ENCODE measurements at regions not wholly inside any gene's neighbourhood (a gene's known extent, or its start where the extent isn't known, plus 50 kb on each side); places are given as distances from the start of the nearest gene placed in this dataset.

DNA sequence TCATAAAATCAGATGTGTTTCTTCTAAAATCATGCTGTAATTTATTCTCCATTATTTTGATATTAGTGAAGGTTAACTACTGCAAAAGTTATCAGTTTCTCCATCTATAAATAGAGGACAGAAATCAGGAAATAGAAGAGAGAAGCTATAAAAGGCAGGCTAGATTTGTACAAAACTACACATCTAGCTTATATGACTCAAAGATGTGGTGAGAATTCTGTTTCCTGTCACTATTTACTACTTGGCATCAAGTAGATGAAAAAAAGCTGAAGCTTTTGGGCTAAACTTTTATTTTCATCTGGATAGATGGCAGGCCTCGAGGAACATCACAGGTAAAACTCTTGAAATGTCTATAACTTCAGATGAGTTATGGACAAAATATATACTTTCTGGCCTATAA is 49.8 kb upstream of the NAB1 start:
- H3K9me3 ChIP-seq (ENCODE audit: low read length): no peaks in the 10 kb centered on the region
- H3K4me3 Mint-ChIP-seq: no peak overlapping the region
- H3K27me3 ChIP-seq (ENCODE audit: insufficient read depth, low read length, poor library complexity, severe bottlenecking): no peaks in the 10 kb centered on the region
- no peaks in the 10 kb centered on the region for H3K36me3 ChIP-seq (ENCODE audit: insufficient read depth, low read length)
- CTCF ChIA-PET: no interaction called here
- H3K9me3 Mint-ChIP-seq: no peaks in the 10 kb centered on the region
- H3K27me3 Mint-ChIP-seq: peaks cover 0 to 1% of the 10 kb centered on the region in 2 donors
- H3K4me1 ChIP-seq (ENCODE audit: insufficient read depth, low read length): peaks cover 6% of the 10 kb centered on the region
- no peak for DNase-seq
- H3K36me3 Mint-ChIP-seq: peaks cover 0 to 19% (median 2%) of the 10 kb centered on the region in 3 donors
- POLR2A ChIA-PET: no interaction called here
- no peak overlapping the region for H3K27ac Mint-ChIP-seq
- H3K4me3 ChIP-seq (ENCODE audit: low read length): no peak overlapping the region
- peaks cover 16 to 22% (median 20%) of the 10 kb centered on the region in 3 donors for H3K4me1 Mint-ChIP-seq
- H3K27ac ChIP-seq (ENCODE audit: low read depth, low read length): no peak overlapping the region

All from CD8-positive, alpha-beta memory T cell (primary cell).